H1 (cell line): ENCODE measurements at regions not wholly inside any gene's neighbourhood (a gene's known extent, or its start where the extent isn't known, plus 50 kb on each side); places are given as distances from the start of the nearest gene placed in this dataset.

Experiments
- CTCF ChIA-PET: fragments of 300-600 bp; sonication (Branson Sonifier 250); formaldehyde crosslinking; loops from one replicate; lab custom pipeline; 2021; ENCODE audit not compliant: partially characterized antibody; lab: Charles Lee
- POLR2A ChIA-PET: fragments of 300-600 bp; sonication (Branson Sonifier 250); formaldehyde crosslinking; loops from one replicate; lab custom pipeline; 2021; ENCODE audit warnings: inconsistent platforms; ENCODE audit not compliant: partially characterized antibody; lab: Charles Lee
- DNase-seq, 2 experiments: peaks; one replicate each; pipeline versions ENCODE4 v3.0.0 to v3.0.0-alpha.2; 2010 to 2022; ENCODE audit warnings: low spot score in 2 of 2, low read depth in 1 of 2, mixed read lengths in 1 of 2
- FAIRE-seq: peaks from 2 replicates; lab custom pipeline; 2011; peaks lifted over from hg19 to GRCh38; lab: Jason Lieb, UNC
- H2AFZ ChIP-seq: 2 replicates; pipeline ENCODE4 v1.8.1; 2012; ENCODE audit warnings: low read length, inconsistent platforms
- H2AK5ac ChIP-seq: 2 replicates; pipeline ENCODE4 v1.6.1; 2013; ENCODE audit warnings: low read depth, low read length
- H2BK120ac ChIP-seq: replicated peaks from 2 replicates; pipeline ENCODE3; 2013; ENCODE audit warnings: low read depth, low read length, inconsistent platforms
- H2BK12ac ChIP-seq: 2 replicates; pipeline ENCODE4 v1.6.1; 2013; ENCODE audit warnings: low read depth, low read length
- H2BK15ac ChIP-seq: 2 replicates; pipeline ENCODE4 v1.6.1; 2013; ENCODE audit warnings: low read length
- H2BK20ac ChIP-seq: 2 replicates; pipeline ENCODE4 v1.6.1; 2013; ENCODE audit warnings: low read length
- H2BK5ac ChIP-seq: 2 replicates; pipeline ENCODE4 v1.6.1; 2013; ENCODE audit warnings: low read depth, low read length
- H3K14ac ChIP-seq: 2 replicates; pipeline ENCODE4 v1.6.1; 2013; ENCODE audit warnings: inconsistent platforms; ENCODE audit not compliant: insufficient read length
- H3K18ac ChIP-seq: 2 replicates; pipeline ENCODE4 v1.6.1; 2013; ENCODE audit warnings: low read length; ENCODE audit errors: extremely low read depth
- H3K23ac ChIP-seq: 2 replicates; pipeline ENCODE4 v1.6.1; 2013; ENCODE audit warnings: inconsistent platforms; ENCODE audit not compliant: insufficient read length
- H3K23me2 ChIP-seq: 2 replicates; pipeline ENCODE4 v1.6.1; 2013; ENCODE audit warnings: low read depth, low read length
- H3K27ac ChIP-seq: 2 replicates; pipeline ENCODE4 v1.6.1; 2011; ENCODE audit warnings: low read depth, low read length, inconsistent platforms
- H3K27me3 ChIP-seq, 4 experiments: replicated peaks in 1 of 4; 1 replicate in 1 of 4; 2 replicates in 3 of 4; pipeline versions ENCODE4 v1.6.1 to v1.8.1; 2011 to 2013; ENCODE audit warnings: low read length in 3 of 4, mild to moderate bottlenecking in 3 of 4, inconsistent platforms in 2 of 4, mixed read lengths in 2 of 4, moderate library complexity in 1 of 4; ENCODE audit not compliant: control insufficient read depth in 3 of 4, insufficient read depth in 3 of 4; ENCODE audit errors: extremely low read depth in 1 of 4
- H3K36me3 ChIP-seq, 4 experiments: 2 replicates each; pipeline versions ENCODE4 v1.6.1 to v1.8.1; 2011 to 2013; ENCODE audit warnings: mild to moderate bottlenecking in 4 of 4, low read length in 3 of 4, moderate library complexity in 2 of 4, control low read depth in 1 of 4, inconsistent platforms in 1 of 4; ENCODE audit not compliant: insufficient read depth in 4 of 4, control insufficient read depth in 2 of 4
- H3K4ac ChIP-seq: replicated peaks from 2 replicates; pipeline ENCODE3; 2013; ENCODE audit warnings: low read length, low read depth, mixed read lengths, inconsistent platforms; ENCODE audit not compliant: insufficient read length
- H3K4me1 ChIP-seq, 4 experiments: replicated peaks in 1 of 4; 1 replicate in 1 of 4; 2 replicates in 3 of 4; pipeline versions ENCODE4 v1.6.1 to v1.8.1; 2011 to 2013; ENCODE audit warnings: low read length in 3 of 4, inconsistent platforms in 2 of 4, mixed read lengths in 1 of 4; ENCODE audit not compliant: insufficient read depth in 4 of 4, control insufficient read depth in 3 of 4
- H3K4me2 ChIP-seq, 2 experiments: 2 replicates each; pipeline versions ENCODE4 v1.6.1 to v1.8.1; 2011 to 2013; ENCODE audit warnings: low read depth in 2 of 2, low read length in 2 of 2, control low read depth in 1 of 2, inconsistent platforms in 1 of 2, mild to moderate bottlenecking in 1 of 2; ENCODE audit not compliant: insufficient read depth in 1 of 2
- H3K4me3 ChIP-seq, 4 experiments: fragments of 200-600, 300-600 bp in 1 of 4; sonication (generic), shearing (Covaris generic), sonication (Bioruptor Twin) in 1 of 4; 2 replicates each; pipeline versions ENCODE4 v1.5.1 to v1.8.1; 2011 to 2016; ENCODE audit warnings: low read length in 4 of 4, low read depth in 3 of 4, control low read depth in 2 of 4, inconsistent platforms in 2 of 4, mild to moderate bottlenecking in 2 of 4, mixed read lengths in 1 of 4, moderate library complexity in 1 of 4; ENCODE audit not compliant: insufficient read depth in 2 of 4; ENCODE audit errors: extremely low read depth in 1 of 4
- H3K56ac ChIP-seq: replicated peaks from 2 replicates; pipeline ENCODE3; 2013; ENCODE audit warnings: low read depth, mild to moderate bottlenecking, mixed read lengths, low read length, inconsistent platforms; ENCODE audit not compliant: insufficient read length
- H3K79me1 ChIP-seq: 2 replicates; pipeline ENCODE4 v1.6.1; 2013; ENCODE audit warnings: low read depth, low read length, control low read depth
- H3K79me2 ChIP-seq, 2 experiments: 2 replicates each; pipeline versions ENCODE4 v1.6.1 to v1.8.1; 2012 to 2013; ENCODE audit warnings: low read length in 2 of 2, mild to moderate bottlenecking in 2 of 2, inconsistent platforms in 1 of 2; ENCODE audit not compliant: insufficient read depth in 2 of 2, control insufficient read depth in 1 of 2
- H3K9ac ChIP-seq, 4 experiments: replicated peaks in 1 of 4; 1 replicate in 1 of 4; 2 replicates in 3 of 4; pipeline versions ENCODE4 v1.6.1 to v1.8.1; 2011 to 2013; ENCODE audit warnings: low read depth in 3 of 4, low read length in 3 of 4, control low read depth in 2 of 4, mild to moderate bottlenecking in 2 of 4, moderate library complexity in 2 of 4, inconsistent platforms in 1 of 4; ENCODE audit errors: extremely low read depth in 1 of 4
- H3K9me3 ChIP-seq, 2 experiments: 2 replicates each; pipeline versions ENCODE4 v1.6.1 to v1.8.1; 2012 to 2013; ENCODE audit warnings: mild to moderate bottlenecking in 2 of 2, moderate library complexity in 2 of 2, control low read depth in 1 of 2, inconsistent platforms in 1 of 2, low read depth in 1 of 2, low read length in 1 of 2, mixed read lengths in 1 of 2; ENCODE audit not compliant: insufficient read depth in 2 of 2
- H4K20me1 ChIP-seq, 2 experiments: replicated peaks in 1 of 2; 2 replicates each; pipeline versions ENCODE3 to v1.8.1; 2011 to 2013; ENCODE audit warnings: inconsistent platforms in 2 of 2, low read length in 2 of 2, mild to moderate bottlenecking in 1 of 2; ENCODE audit not compliant: insufficient read depth in 2 of 2, control insufficient read depth in 1 of 2
- H4K5ac ChIP-seq: 2 replicates; pipeline ENCODE4 v1.6.1; 2013; ENCODE audit warnings: low read length, low read depth, mixed read lengths, inconsistent platforms; ENCODE audit not compliant: insufficient read length
- H4K8ac ChIP-seq: 2 replicates; pipeline ENCODE4 v1.8.0; 2013; ENCODE audit warnings: mild to moderate bottlenecking, moderate library complexity, low read length, inconsistent platforms; ENCODE audit not compliant: insufficient read depth; ENCODE audit errors: extremely low read depth
- H4K91ac ChIP-seq: replicated peaks from 2 replicates; pipeline ENCODE3; 2013; ENCODE audit warnings: low read length, mixed read lengths, inconsistent platforms; ENCODE audit not compliant: insufficient read length
- BACH1 ChIP-seq: IDR thresholded peaks from 2 replicates; pipeline ENCODE4 v1.6.1; 2012; ENCODE audit warnings: low read length, improper control_type of control experiment
- CBX8 ChIP-seq: fragments of 300-800, 300-1000 bp; sonication (generic); IDR thresholded peaks from 2 replicates; pipeline ENCODE4 v1.7.1; 2016; ENCODE audit warnings: low read depth, low read length, borderline replicate concordance
- CREB1 ChIP-seq: IDR thresholded peaks from 2 replicates; pipeline ENCODE4 v1.6.1; 2012; ENCODE audit warnings: inconsistent platforms
- FOSL1 ChIP-seq: IDR thresholded peaks from 2 replicates; pipeline ENCODE4 v1.6.1; 2011; ENCODE audit warnings: mild to moderate bottlenecking, low read depth, low read length, moderate library complexity; ENCODE audit not compliant: insufficient read depth
- KDM1A ChIP-seq: fragments of 200-600, 300-600 bp; sonication (generic); IDR thresholded peaks from 2 replicates; pipeline ENCODE4 v1.7.1; 2016; ENCODE audit warnings: mild to moderate bottlenecking, low read length, borderline replicate concordance
- MAFK ChIP-seq: IDR thresholded peaks from 2 replicates; pipeline ENCODE4 v1.6.1; 2012; ENCODE audit warnings: low read depth, mild to moderate bottlenecking, improper control_type of control experiment, low read length
- POLR2A ChIP-seq, 2 experiments: IDR thresholded peaks; 1 replicate in 1 of 2; 2 replicates in 1 of 2; pipeline ENCODE4 v1.6.1; 2011; ENCODE audit warnings: low read depth in 2 of 2, low read length in 2 of 2, mild to moderate bottlenecking in 2 of 2; ENCODE audit errors: control extremely low read depth in 1 of 2
- POLR2AphosphoS5 ChIP-seq: IDR thresholded peaks from 2 replicates; pipeline ENCODE4 v1.6.1; 2011; ENCODE audit warnings: low read depth, low read length
- SP2 ChIP-seq: IDR thresholded peaks from 2 replicates; pipeline ENCODE4 v1.6.1; 2012; ENCODE audit warnings: mild to moderate bottlenecking, low read length, inconsistent platforms
- SP4 ChIP-seq: IDR thresholded peaks from 2 replicates; pipeline ENCODE4 v1.6.1; 2012; ENCODE audit warnings: low read length, inconsistent platforms
- SRF ChIP-seq: IDR thresholded peaks from 2 replicates; pipeline ENCODE4 v1.6.1; 2011; ENCODE audit warnings: mild to moderate bottlenecking, low read depth, low read length, moderate library complexity
- TBP ChIP-seq: IDR thresholded peaks from 2 replicates; pipeline ENCODE4 v1.6.1; 2011; ENCODE audit warnings: low read depth, low read length, improper control_type of control experiment
- WGBS, 2 experiments: shearing (Covaris generic) in 1 of 2; methylation state at CpG; one replicate each; pipeline versions ENCODE4 v1.1.6 to v1.1.7; 2013 to 2015; ENCODE audit warnings: low lambda C conversion rate in 2 of 2, mixed read lengths in 2 of 2, inconsistent platforms in 1 of 2, low coverage in 1 of 2, missing lambda C conversion rate in 1 of 2; ENCODE audit not compliant: insufficient replicate concordance in 2 of 2, insufficient coverage in 1 of 2, insufficient read length in 1 of 2; ENCODE audit errors: extremely low coverage in 1 of 2, missing lambda C conversion rate in 1 of 2; 5-methylcytosine and 5-hydroxymethylcytosine counted together
- TF ChIP-seq, protein P1 (sequence below), 3 experiments: IDR thresholded peaks; 1 replicate in 2 of 3; 2 replicates in 1 of 3; pipeline versions ENCODE4 v1.5.1 to v1.6.1; 2011; ENCODE audit warnings: low read length in 3 of 3, mild to moderate bottlenecking in 3 of 3, inconsistent platforms in 2 of 3, low read depth in 1 of 3, moderate library complexity in 1 of 3; ENCODE audit not compliant: insufficient read depth in 1 of 3; ENCODE audit errors: control extremely low read depth in 1 of 3

DNA sequence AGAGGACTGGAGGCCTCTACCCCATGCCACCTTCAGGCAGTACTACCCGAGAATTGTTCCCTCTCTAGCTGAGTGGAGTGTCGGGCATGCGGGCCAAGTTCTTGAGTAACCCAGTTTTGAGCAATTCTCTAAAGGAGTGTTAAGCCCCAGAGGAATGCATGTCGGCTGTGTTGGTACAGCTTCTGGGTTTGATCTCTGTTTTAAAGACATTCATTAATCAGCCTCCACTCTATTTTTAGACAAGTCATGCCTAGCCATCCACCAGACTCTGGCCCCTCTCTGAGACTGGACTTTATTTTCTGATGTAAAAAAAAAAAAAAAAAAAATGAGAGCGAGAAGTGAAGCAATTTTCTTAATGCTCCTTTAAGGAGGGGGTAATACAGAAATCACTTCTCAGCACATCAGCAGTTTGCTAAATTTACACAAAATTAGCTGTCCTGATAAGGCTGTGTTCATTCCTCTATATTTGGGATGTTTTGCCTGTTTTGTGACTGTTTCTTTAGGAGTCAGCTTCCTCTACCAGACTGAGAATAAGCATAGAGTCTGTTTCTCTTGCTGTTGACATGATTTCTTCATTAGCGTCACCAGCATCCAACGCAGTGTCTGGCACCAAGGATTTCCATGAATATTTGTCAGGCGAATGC is 88.7 kb downstream of the AXIN2 start:
- Histone ChIP-seq H3K4ac (no peak overlapping the region), H3K23me2 (no peaks in the 10 kb centered on the region), H4K91ac (no peak overlapping the region), H2BK15ac (no peak overlapping the region), H2AFZ (no peak overlapping the region), H3K4me3 (no peak overlapping the region), H2AK5ac (no peak overlapping the region; the same call in 1 of the 2 replicates), H3K36me3 (no peaks in the 10 kb centered on the region), H4K20me1 (no peaks in the 10 kb centered on the region), H2BK120ac (no peak overlapping the region), H4K5ac (no peak overlapping the region), H3K4me2 (no peak overlapping the region), H3K9ac (no peak overlapping the region), H3K27ac (no peak overlapping the region), H3K9me3 (no peaks in the 10 kb centered on the region; a peak in 1 of 4 replicates), H3K4me1 (no peaks in the 10 kb centered on the region), H3K79me2 (no peaks in the 10 kb centered on the region), H3K14ac (no peak overlapping the region), H2BK12ac (no peak overlapping the region), H3K56ac (no peak overlapping the region), H2BK20ac (no peak overlapping the region), H4K8ac (no peak overlapping the region), H3K27me3 (no peaks in the 10 kb centered on the region), H2BK5ac (no peak overlapping the region; the same call in 1 of the 2 replicates), H3K79me1 (no peaks in the 10 kb centered on the region), H3K23ac (no peak overlapping the region), H3K18ac (no peak overlapping the region)
- ChIA-PET CTCF (interaction anchor here (0.9 to 1.4 kb wide), 3 partner anchors 83 to 186 kb away, joined by 3 to 4 read pairs (median 3); no protein-coding TSS in a partner anchor), POLR2A (interaction anchor here (0.6 to 1.6 kb wide), 2 partner anchors 14 to 542 kb away, joined by 4 to 5 read pairs; no protein-coding TSS in a partner anchor)
- FAIRE-seq (no peak), DNase-seq (no peak)
- 92% methylated on average over 8 of the region's 8 CpGs; no CpG with 5 or more reads in 1 of the 2 experiments for WGBS, 2 experiments
- TF ChIP-seq TBP (no peak), BACH1 (no peak), SP2 (no peak), CBX8 (no peak), MAFK (no peak), POLR2A (IDR thresholded peaks at IDR 0.05; ENCODE audit: control extremely low read depth in 1 of 2, low read depth in 2 of 2, low read length in 2 of 2) (no peak), SRF (no peak), CREB1 (no peak), POLR2AphosphoS5 (no peak), KDM1A (no peak), FOSL1 (no peak), SP4 (no peak)
- TF ChIP-seq, protein P1, sequence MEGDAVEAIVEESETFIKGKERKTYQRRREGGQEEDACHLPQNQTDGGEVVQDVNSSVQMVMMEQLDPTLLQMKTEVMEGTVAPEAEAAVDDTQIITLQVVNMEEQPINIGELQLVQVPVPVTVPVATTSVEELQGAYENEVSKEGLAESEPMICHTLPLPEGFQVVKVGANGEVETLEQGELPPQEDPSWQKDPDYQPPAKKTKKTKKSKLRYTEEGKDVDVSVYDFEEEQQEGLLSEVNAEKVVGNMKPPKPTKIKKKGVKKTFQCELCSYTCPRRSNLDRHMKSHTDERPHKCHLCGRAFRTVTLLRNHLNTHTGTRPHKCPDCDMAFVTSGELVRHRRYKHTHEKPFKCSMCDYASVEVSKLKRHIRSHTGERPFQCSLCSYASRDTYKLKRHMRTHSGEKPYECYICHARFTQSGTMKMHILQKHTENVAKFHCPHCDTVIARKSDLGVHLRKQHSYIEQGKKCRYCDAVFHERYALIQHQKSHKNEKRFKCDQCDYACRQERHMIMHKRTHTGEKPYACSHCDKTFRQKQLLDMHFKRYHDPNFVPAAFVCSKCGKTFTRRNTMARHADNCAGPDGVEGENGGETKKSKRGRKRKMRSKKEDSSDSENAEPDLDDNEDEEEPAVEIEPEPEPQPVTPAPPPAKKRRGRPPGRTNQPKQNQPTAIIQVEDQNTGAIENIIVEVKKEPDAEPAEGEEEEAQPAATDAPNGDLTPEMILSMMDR (IDR thresholded peaks at IDR 0.05; ENCODE audit: control extremely low read depth in 1 of 3, insufficient read depth in 1 of 3, low read depth in 1 of 3, low read length in 3 of 3): no peak
